ENCODE measurements at regions not wholly inside any gene's neighbourhood (a gene's known extent, or its start where the extent isn't known, plus 50 kb on each side); places are given as distances from the start of the nearest gene placed in this dataset.

DNA sequence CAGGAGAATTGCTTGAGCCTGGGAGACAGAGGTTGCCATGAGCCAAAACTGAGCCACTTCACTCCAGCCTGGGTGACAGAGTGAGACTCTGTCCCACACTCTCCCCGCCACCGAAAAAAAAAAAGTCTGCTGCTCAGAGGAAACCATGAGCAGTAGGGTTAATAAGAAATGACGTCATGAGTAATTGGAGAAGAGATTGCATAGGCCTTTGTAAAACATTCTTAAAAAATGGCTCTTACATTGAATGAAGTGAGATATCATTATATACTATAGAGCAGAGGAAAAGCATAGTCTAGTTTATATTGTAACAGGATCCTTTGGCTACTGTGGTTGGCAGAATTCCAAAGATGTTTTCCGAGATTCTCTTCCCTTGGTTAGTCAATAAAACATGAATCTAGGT, 228.2 kb downstream of the PCDH20 start:
- TF ChIP-seq EZH2phosphoT487 (IDR thresholded peaks at IDR 0.05; ENCODE audit: low read depth, severe bottlenecking, unreplicated experiment) = no peak
- no peaks in the 10 kb centered on the region for H3K9me2 ChIP-seq (replicated peaks; ENCODE audit: insufficient read depth)
- H3K4me1 ChIP-seq (ENCODE audit: insufficient read depth) = no peaks in the 10 kb centered on the region
- WGBS (ENCODE audit: low lambda C conversion rate, missing lambda C conversion rate) = 83% methylated on average over 3 of the region's 4 CpGs
- no peak overlapping the region for H3K4me2 ChIP-seq
- no peaks in the 10 kb centered on the region for H3K79me2 ChIP-seq
- H3K36me3 ChIP-seq (replicated peaks; ENCODE audit: insufficient read depth, low read depth) = no peaks in the 10 kb centered on the region
- no peak overlapping the region for H2AFZ ChIP-seq
- H3K9me3 ChIP-seq (ENCODE audit: low read depth) = no peaks in the 10 kb centered on the region
- H4K20me1 ChIP-seq (ENCODE audit: insufficient read depth, poor library complexity, severe bottlenecking) = no peaks in the 10 kb centered on the region
- no peaks in the 10 kb centered on the region for H3K27me3 ChIP-seq
- no peak overlapping the region for H3K4me3 ChIP-seq
- H3K27ac ChIP-seq = no peak overlapping the region
- DNase-seq (ENCODE audit: low spot score) = no peak

DNA sequence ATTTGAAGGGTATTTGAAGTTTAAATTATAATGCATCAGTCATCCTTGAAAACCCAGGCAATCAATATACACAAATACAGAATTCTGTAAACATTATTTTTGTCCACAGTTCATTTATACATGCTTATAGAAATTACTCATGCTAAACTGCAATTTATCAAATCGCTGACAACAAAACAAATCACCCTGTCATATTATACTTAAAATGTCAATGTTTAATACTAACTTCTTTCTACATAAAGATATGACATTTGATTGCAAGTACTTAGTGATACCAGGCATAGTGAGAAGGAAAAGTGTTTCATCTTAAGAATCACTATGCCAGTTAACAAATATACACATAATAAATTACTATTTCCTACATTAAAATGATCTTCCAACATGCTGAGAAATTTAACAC, 232.0 kb downstream of the PCDH20 start:
- H3K27ac ChIP-seq = no peak overlapping the region
- no peaks in the 10 kb centered on the region for H3K9me3 ChIP-seq (ENCODE audit: low read depth)
- no peaks in the 10 kb centered on the region for H3K79me2 ChIP-seq
- 70% methylated on average over 1 of the region's 1 CpG for WGBS (ENCODE audit: low lambda C conversion rate, missing lambda C conversion rate)
- no peak for DNase-seq (ENCODE audit: low spot score)
- H2AFZ ChIP-seq = no peak overlapping the region
- no peak overlapping the region for H3K4me2 ChIP-seq
- H3K27me3 ChIP-seq = no peaks in the 10 kb centered on the region
- TF ChIP-seq EZH2 (IDR thresholded peaks at IDR 0.05; ENCODE audit: borderline replicate concordance) = no peak
- TF ChIP-seq, protein P1, sequence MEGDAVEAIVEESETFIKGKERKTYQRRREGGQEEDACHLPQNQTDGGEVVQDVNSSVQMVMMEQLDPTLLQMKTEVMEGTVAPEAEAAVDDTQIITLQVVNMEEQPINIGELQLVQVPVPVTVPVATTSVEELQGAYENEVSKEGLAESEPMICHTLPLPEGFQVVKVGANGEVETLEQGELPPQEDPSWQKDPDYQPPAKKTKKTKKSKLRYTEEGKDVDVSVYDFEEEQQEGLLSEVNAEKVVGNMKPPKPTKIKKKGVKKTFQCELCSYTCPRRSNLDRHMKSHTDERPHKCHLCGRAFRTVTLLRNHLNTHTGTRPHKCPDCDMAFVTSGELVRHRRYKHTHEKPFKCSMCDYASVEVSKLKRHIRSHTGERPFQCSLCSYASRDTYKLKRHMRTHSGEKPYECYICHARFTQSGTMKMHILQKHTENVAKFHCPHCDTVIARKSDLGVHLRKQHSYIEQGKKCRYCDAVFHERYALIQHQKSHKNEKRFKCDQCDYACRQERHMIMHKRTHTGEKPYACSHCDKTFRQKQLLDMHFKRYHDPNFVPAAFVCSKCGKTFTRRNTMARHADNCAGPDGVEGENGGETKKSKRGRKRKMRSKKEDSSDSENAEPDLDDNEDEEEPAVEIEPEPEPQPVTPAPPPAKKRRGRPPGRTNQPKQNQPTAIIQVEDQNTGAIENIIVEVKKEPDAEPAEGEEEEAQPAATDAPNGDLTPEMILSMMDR (IDR thresholded peaks at IDR 0.05; ENCODE audit: poor library complexity) = no peak
- no peak for TF ChIP-seq EZH2phosphoT487 (IDR thresholded peaks at IDR 0.05; ENCODE audit: low read depth, severe bottlenecking, unreplicated experiment)
- no peaks in the 10 kb centered on the region for H3K36me3 ChIP-seq (replicated peaks; ENCODE audit: insufficient read depth, low read depth)
- no peak overlapping the region for H3K4me3 ChIP-seq
- H3K9me2 ChIP-seq (replicated peaks; ENCODE audit: insufficient read depth) = no peaks in the 10 kb centered on the region
- H3K4me1 ChIP-seq (ENCODE audit: insufficient read depth) = no peaks in the 10 kb centered on the region
- H4K20me1 ChIP-seq (ENCODE audit: insufficient read depth, poor library complexity, severe bottlenecking) = no peaks in the 10 kb centered on the region

DNA sequence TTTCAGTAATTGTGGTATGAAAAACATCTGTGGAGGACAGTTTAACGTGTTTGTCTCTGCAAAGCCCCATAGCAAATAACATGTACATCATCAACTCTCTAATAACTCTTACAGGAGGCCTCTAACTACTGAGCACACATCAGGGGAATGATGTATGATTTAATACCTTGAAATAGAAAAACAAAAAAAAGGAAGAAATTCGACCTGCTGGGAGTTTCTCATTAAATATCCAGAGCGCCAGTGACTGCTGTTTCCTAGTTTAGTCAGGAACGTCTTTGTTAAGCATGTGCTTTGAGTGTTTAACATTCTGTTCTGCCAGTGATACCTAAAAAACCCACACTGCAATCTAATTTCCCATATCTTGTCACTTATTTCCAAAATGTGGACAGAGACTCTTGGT, 235.4 kb downstream of the PCDH20 start:
- no peaks in the 10 kb centered on the region for H3K79me2 ChIP-seq
- 38% methylated on average over 4 of the region's 4 CpGs for WGBS (ENCODE audit: low lambda C conversion rate, missing lambda C conversion rate)
- no peak overlapping the region for H2AFZ ChIP-seq
- no peak overlapping the region for H3K4me3 ChIP-seq
- H4K20me1 ChIP-seq (ENCODE audit: insufficient read depth, poor library complexity, severe bottlenecking) = no peaks in the 10 kb centered on the region
- TF ChIP-seq EZH2phosphoT487 (IDR thresholded peaks at IDR 0.05; ENCODE audit: low read depth, severe bottlenecking, unreplicated experiment) (no peak), EZH2 (IDR thresholded peaks at IDR 0.05; ENCODE audit: borderline replicate concordance) (no peak)
- TF ChIP-seq, protein P1 (IDR thresholded peaks at IDR 0.05; ENCODE audit: poor library complexity) = no peak
- H3K9me3 ChIP-seq (ENCODE audit: low read depth) = no peaks in the 10 kb centered on the region
- H3K27me3 ChIP-seq = no peaks in the 10 kb centered on the region
- no peaks in the 10 kb centered on the region for H3K9me2 ChIP-seq (replicated peaks; ENCODE audit: insufficient read depth)
- no peak for DNase-seq (ENCODE audit: low spot score)
- no peaks in the 10 kb centered on the region for H3K4me1 ChIP-seq (ENCODE audit: insufficient read depth)
- H3K4me2 ChIP-seq = no peak overlapping the region
- no peak overlapping the region for H3K27ac ChIP-seq
- H3K36me3 ChIP-seq (replicated peaks; ENCODE audit: insufficient read depth, low read depth) = no peaks in the 10 kb centered on the region

DNA sequence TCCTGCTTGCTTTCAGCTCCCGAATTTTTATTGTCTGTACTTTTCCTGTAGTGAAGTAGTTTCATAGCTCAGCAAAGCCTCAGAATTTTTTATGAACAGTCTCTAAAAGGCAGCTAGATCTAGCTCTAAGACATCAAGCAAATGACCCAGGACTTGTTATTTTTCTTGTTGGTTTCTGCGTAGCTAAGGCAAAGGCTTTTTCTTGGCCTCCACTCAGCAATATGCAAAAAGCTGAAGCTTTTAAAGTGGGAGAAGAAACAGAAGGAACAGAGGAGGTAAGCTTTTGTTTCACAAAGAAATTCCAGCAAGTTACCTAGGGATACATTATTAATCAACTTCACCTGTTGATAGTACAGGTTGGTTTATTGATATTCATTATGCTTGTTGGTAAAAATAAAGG, 235.9 kb downstream of the PCDH20 start:
- Histone ChIP-seq H3K27me3 (no peaks in the 10 kb centered on the region), H3K9me2 (replicated peaks; ENCODE audit: insufficient read depth) (no peaks in the 10 kb centered on the region), H3K4me1 (ENCODE audit: insufficient read depth) (no peaks in the 10 kb centered on the region), H3K9me3 (ENCODE audit: low read depth) (no peaks in the 10 kb centered on the region), H4K20me1 (ENCODE audit: insufficient read depth, poor library complexity, severe bottlenecking) (no peaks in the 10 kb centered on the region), H2AFZ (no peak overlapping the region), H3K36me3 (replicated peaks; ENCODE audit: insufficient read depth, low read depth) (no peaks in the 10 kb centered on the region), H3K4me2 (no peak overlapping the region), H3K79me2 (no peaks in the 10 kb centered on the region), H3K4me3 (no peak overlapping the region), H3K27ac (no peak overlapping the region)
- DNase-seq (ENCODE audit: low spot score) = no peak
- TF ChIP-seq EZH2phosphoT487 (IDR thresholded peaks at IDR 0.05; ENCODE audit: low read depth, severe bottlenecking, unreplicated experiment) = no peak
- TF ChIP-seq, protein P1 (IDR thresholded peaks at IDR 0.05; ENCODE audit: poor library complexity) = no peak
- TF ChIP-seq EZH2 (IDR thresholded peaks at IDR 0.05; ENCODE audit: borderline replicate concordance) = no peak
- WGBS (ENCODE audit: low lambda C conversion rate, missing lambda C conversion rate) = 63% methylated on average over 2 of the region's 2 CpGs

Measured in hepatocyte (in vitro differentiated cells).